UCSD-AML1 (cell line): ENCODE measurements at regions not wholly inside any gene's neighbourhood (a gene's known extent, or its start where the extent isn't known, plus 50 kb on each side); places are given as distances from the start of the nearest gene placed in this dataset.
"Not testable (repeated sequence)": the region's sequence is repeated elsewhere in the genome, so short reads cannot be mapped to it uniquely, and the experiment has no call there.

ENCODE experiments used
- DNase-seq: peaks from one replicate; lab custom pipeline; 2025; ENCODE audit not compliant: unreplicated experiment; lab: John Stamatoyannopoulos, UW

- not testable (repeated sequence) for DNase-seq
Observed at GRCh38 chr14:105707723-105708151, 181.4 kb downstream of the TMEM121 start.

- not testable (repeated sequence) for DNase-seq
Observed at GRCh38 chr14:105708251-105709134, 182.1 kb downstream of the TMEM121 start.

GRCh38 chr14:105709281-105710118 is 183.1 kb downstream of the TMEM121 start:
- no peak for DNase-seq

GRCh38 chr14:105710119-105711043 is 184.0 kb downstream of the TMEM121 start:
- DNase-seq, result no peak

GRCh38 chr14:105711044-105711620 is 184.7 kb downstream of the TMEM121 start:
- DNase-seq, result no peak

- no peak for DNase-seq
Observed at GRCh38 chr14:105711841-105712460, 185.6 kb downstream of the TMEM121 start.

GRCh38 chr14:105712670-105713069 is 186.3 kb downstream of the TMEM121 start:
- not testable (repeated sequence) for DNase-seq

GRCh38 chr14:105713160-105713559 is 186.8 kb downstream of the TMEM121 start:
- not testable (repeated sequence) for DNase-seq

- DNase-seq, result not testable (repeated sequence)
Observed at GRCh38 chr14:105713836-105714235, 187.5 kb downstream of the TMEM121 start.

GRCh38 chr14:105718787-105719186 is 192.4 kb downstream of the TMEM121 start:
- DNase-seq, result not testable (repeated sequence)

GRCh38 chr14:105720106-105720505 is 193.7 kb downstream of the TMEM121 start:
- not testable (repeated sequence) for DNase-seq

GRCh38 chr14:105720852-105721601 is 194.6 kb downstream of the TMEM121 start:
- DNase-seq, result not testable (repeated sequence)

GRCh38 chr14:105721602-105721970 is 195.2 kb downstream of the TMEM121 start:
- not testable (repeated sequence) for DNase-seq

- not testable (repeated sequence) for DNase-seq
Observed at GRCh38 chr14:105721996-105722709, 195.8 kb downstream of the TMEM121 start.

GRCh38 chr14:105723271-105723670 is 196.9 kb downstream of the TMEM121 start:
- DNase-seq, result not testable (repeated sequence)

- not testable (repeated sequence) for DNase-seq
Observed at GRCh38 chr14:105723776-105724175, 197.4 kb downstream of the TMEM121 start.

- not testable (repeated sequence) for DNase-seq
Observed at GRCh38 chr14:105729825-105730368, 203.5 kb downstream of the TMEM121 start.

GRCh38 chr14:105730731-105731130 is 204.3 kb downstream of the TMEM121 start:
- not testable (repeated sequence) for DNase-seq
